B cell (primary cell): ENCODE measurements at regions not wholly inside any gene's neighbourhood (a gene's known extent, or its start where the extent isn't known, plus 50 kb on each side); places are given as distances from the start of the nearest gene placed in this dataset.

ENCODE experiments used
- CTCF ChIP-seq: fragments of 200-600 bp; IDR thresholded peaks from one replicate; pipeline ENCODE4 v1.8.0; 2022; ENCODE audit warnings: antibody characterized with exemption, mild to moderate bottlenecking
- EZH2 ChIP-seq: IDR thresholded peaks from 2 replicates; pipeline ENCODE4 v1.6.1; 2012; ENCODE audit warnings: borderline replicate concordance, low read depth, mild to moderate bottlenecking, moderate library complexity, low read length; ENCODE audit not compliant: insufficient read depth, poor library complexity, severe bottlenecking

- TF ChIP-seq CTCF (no peak), EZH2 (no peak)
Observed at GRCh38 chr14:98899441-98899840, 372.6 kb downstream of the BCL11B start.
